ENCODE measurements at regions not wholly inside any gene's neighbourhood (a gene's known extent, or its start where the extent isn't known, plus 50 kb on each side); places are given as distances from the start of the nearest gene placed in this dataset.

GRCh38 chr6:92810913-92811312, 608.4 kb downstream of the EPHA7 start:
- no peak for DNase-seq (ENCODE audit: low spot score)
- H3K27ac ChIP-seq, result no peak overlapping the region
- no peak overlapping the region for H3K4me3 ChIP-seq
- TF ChIP-seq, protein P1, sequence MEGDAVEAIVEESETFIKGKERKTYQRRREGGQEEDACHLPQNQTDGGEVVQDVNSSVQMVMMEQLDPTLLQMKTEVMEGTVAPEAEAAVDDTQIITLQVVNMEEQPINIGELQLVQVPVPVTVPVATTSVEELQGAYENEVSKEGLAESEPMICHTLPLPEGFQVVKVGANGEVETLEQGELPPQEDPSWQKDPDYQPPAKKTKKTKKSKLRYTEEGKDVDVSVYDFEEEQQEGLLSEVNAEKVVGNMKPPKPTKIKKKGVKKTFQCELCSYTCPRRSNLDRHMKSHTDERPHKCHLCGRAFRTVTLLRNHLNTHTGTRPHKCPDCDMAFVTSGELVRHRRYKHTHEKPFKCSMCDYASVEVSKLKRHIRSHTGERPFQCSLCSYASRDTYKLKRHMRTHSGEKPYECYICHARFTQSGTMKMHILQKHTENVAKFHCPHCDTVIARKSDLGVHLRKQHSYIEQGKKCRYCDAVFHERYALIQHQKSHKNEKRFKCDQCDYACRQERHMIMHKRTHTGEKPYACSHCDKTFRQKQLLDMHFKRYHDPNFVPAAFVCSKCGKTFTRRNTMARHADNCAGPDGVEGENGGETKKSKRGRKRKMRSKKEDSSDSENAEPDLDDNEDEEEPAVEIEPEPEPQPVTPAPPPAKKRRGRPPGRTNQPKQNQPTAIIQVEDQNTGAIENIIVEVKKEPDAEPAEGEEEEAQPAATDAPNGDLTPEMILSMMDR (IDR thresholded peaks at IDR 0.05), result no peak

DNA sequence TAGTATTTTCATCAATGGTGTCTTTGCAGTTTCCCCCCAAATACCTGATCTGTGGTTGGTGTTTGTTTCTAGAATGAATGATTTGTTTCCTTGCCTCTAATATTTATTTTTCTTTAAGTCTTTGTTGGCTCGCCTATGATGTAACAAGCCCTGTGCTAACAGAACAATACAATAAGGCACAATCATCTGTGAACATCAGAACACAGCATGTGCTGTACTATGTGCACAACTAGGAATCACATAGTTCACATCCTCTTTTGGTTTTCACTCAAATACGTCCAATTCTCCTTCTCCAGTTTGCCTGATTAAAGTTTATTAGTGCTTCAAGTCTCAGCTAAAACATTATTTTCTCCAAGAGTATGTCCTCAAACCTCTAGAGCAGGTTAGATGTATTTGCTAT, 613.1 kb downstream of the EPHA7 start:
- Histone ChIP-seq H3K4me3 (no peak overlapping the region), H3K27ac (no peak overlapping the region)
- DNase-seq (ENCODE audit: low spot score), result no peak
- TF ChIP-seq, protein P1 (IDR thresholded peaks at IDR 0.05), result no peak

DNA sequence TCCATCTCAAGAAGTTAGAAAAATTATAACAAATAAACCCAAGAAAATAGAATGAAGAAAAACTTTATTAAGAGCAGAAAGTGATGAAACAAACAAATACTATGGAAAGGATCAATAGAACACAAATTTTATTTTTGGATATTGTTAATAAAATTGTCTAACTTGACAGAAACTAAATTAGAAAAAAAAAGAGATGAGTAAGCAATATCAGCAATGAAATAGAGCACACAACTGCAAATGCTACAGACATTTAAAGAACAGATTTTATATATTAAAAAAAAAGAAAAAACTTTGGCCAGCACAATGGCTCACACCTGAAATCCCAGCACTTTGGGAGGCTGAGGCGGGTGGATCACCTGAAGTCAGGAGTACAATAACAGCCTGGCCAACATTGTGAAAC, 628.0 kb downstream of the EPHA7 start:
- TF ChIP-seq, protein P1 (IDR thresholded peaks at IDR 0.05), result no peak
- no peak for DNase-seq (ENCODE audit: low spot score)
- Histone ChIP-seq H3K27ac (no peak overlapping the region), H3K4me3 (no peak overlapping the region)

GRCh38 chr6:92790381-92790780, 629.0 kb downstream of the EPHA7 start:
- DNase-seq (ENCODE audit: low spot score), result no peak
- Histone ChIP-seq H3K27ac (no peak overlapping the region), H3K4me3 (no peak overlapping the region)
- TF ChIP-seq, protein P1 (IDR thresholded peaks at IDR 0.05), result no peak

DNA sequence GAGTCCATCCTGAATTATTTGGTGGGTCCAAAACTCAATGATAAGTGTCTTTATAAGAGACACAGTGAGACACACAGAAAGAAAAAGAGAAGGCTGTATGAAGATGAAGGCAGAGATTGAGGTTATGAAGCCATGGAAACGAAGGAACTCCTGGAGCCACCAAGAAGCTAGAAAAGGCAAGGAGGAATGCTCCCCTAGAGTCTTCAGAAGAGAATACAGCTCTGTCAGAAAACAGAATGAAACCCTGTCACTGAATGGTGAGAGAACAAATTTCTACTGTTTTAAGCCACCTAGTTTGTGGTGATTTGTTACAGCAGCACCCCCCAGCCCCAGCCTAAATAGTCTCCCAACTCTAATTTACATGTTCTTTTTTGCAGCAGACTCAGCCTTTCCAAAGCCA, 635.1 kb downstream of the EPHA7 start:
- TF ChIP-seq, protein P1 (IDR thresholded peaks at IDR 0.05), result no peak
- no peak for DNase-seq (ENCODE audit: low spot score)

GRCh38 chr6:92779746-92780145, 639.6 kb downstream of the EPHA7 start:
- H3K4me3 ChIP-seq, result no peak overlapping the region
- DNase-seq (ENCODE audit: low spot score), result no peak
- H3K27ac ChIP-seq, result no peak overlapping the region
- TF ChIP-seq, protein P1 (IDR thresholded peaks at IDR 0.05), result no peak

More for the DNA sequence above, 635.1 kb downstream of the EPHA7 start:
- H3K4me3 ChIP-seq, result no peak overlapping the region
- H3K27ac ChIP-seq, result no peak overlapping the region

- no peak overlapping the region for H3K4me3 ChIP-seq
- no peak overlapping the region for H3K27ac ChIP-seq
- TF ChIP-seq, protein P1 (IDR thresholded peaks at IDR 0.05), result no peak
- no peak for DNase-seq (ENCODE audit: low spot score)
Measured at GRCh38 chr6:92777146-92777740, 642.1 kb downstream of the EPHA7 start.
